Common myeloid progenitor, CD34-positive (primary cell): ENCODE measurements at regions not wholly inside any gene's neighbourhood (a gene's known extent, or its start where the extent isn't known, plus 50 kb on each side); places are given as distances from the start of the nearest gene placed in this dataset.

Source experiments
- CTCF ChIA-PET: fragments of 350-600 bp; sonication (Branson Sonifier 250); formaldehyde crosslinking; loops from one replicate; lab custom pipeline; 2021; ENCODE audit warnings: antibody characterized with exemption; lab: Charles Lee
- POLR2A ChIA-PET: fragments of 350-600 bp; sonication (Branson Sonifier 250); formaldehyde crosslinking; loops from one replicate; lab custom pipeline; 2021; ENCODE audit warnings: antibody characterized with exemption; lab: Charles Lee
- DNase-seq, 3 donors: peaks; one replicate each; pipeline versions ENCODE4 v3.0.0 to v3.0.0-alpha.2; 2013
- H3K27ac ChIP-seq, 2 experiments: 1 replicate in 1 of 2; 2 replicates in 1 of 2; pipeline ENCODE4 v1.7.0; 2013; ENCODE audit warnings: inconsistent platforms in 2 of 2, low read length in 2 of 2, mild to moderate bottlenecking in 2 of 2, low read depth in 1 of 2, moderate library complexity in 1 of 2; ENCODE audit not compliant: severe bottlenecking in 2 of 2, insufficient read depth in 1 of 2, poor library complexity in 1 of 2
- H3K27me3 ChIP-seq, 5 experiments: replicated peaks in 2 of 5; 1 replicate in 3 of 5; 2 replicates in 2 of 5; pipeline versions ENCODE4 v1.6.1 to v1.7.0; 2013; ENCODE audit warnings: low read length in 4 of 5, mild to moderate bottlenecking in 2 of 5, moderate library complexity in 2 of 5, inconsistent platforms in 1 of 5; ENCODE audit not compliant: insufficient read depth in 5 of 5, control insufficient read depth in 4 of 5
- H3K36me3 ChIP-seq, 4 experiments: 1 replicate in 2 of 4; 2 replicates in 2 of 4; pipeline versions ENCODE4 v1.6.1 to v1.7.0; 2013; ENCODE audit warnings: low read length in 3 of 4, control low read depth in 1 of 4, mild to moderate bottlenecking in 1 of 4; ENCODE audit not compliant: control insufficient read depth in 4 of 4, insufficient read depth in 4 of 4
- H3K4me1 ChIP-seq, 4 experiments: 1 replicate in 3 of 4; 2 replicates in 1 of 4; pipeline versions ENCODE4 v1.6.1 to v1.7.1; 2013; ENCODE audit warnings: low read length in 3 of 4, mild to moderate bottlenecking in 3 of 4, control low read depth in 1 of 4, inconsistent platforms in 1 of 4, moderate library complexity in 1 of 4; ENCODE audit not compliant: control insufficient read depth in 4 of 4, insufficient read depth in 4 of 4; ENCODE audit errors: control extremely low read depth in 1 of 4
- H3K4me3 ChIP-seq, 7 experiments: 1 replicate in 4 of 7; 2 replicates in 3 of 7; pipeline versions ENCODE4 v1.5.1 to v1.7.0; 2013; ENCODE audit warnings: mild to moderate bottlenecking in 7 of 7, low read length in 6 of 7, moderate library complexity in 6 of 7, inconsistent platforms in 2 of 7, low read depth in 2 of 7, control low read depth in 1 of 7; ENCODE audit not compliant: insufficient read depth in 4 of 7, control insufficient read depth in 1 of 7; ENCODE audit errors: extremely low read depth in 1 of 7
- H3K9me3 ChIP-seq, 5 experiments: 1 replicate in 4 of 5; 2 replicates in 1 of 5; pipeline versions ENCODE4 v1.6.1 to v1.7.1; 2013; ENCODE audit warnings: low read length in 4 of 5, mild to moderate bottlenecking in 2 of 5, inconsistent platforms in 1 of 5, low read depth in 1 of 5, moderate library complexity in 1 of 5; ENCODE audit not compliant: control insufficient read depth in 4 of 5, insufficient read depth in 2 of 5; ENCODE audit errors: control extremely low read depth in 1 of 5
- WGBS: methylation state at CpG from one replicate; pipeline ENCODE4 v1.1.5; 2013; ENCODE audit not compliant: insufficient coverage; 5-methylcytosine and 5-hydroxymethylcytosine counted together

- Histone ChIP-seq H3K4me1 (no peaks in the 10 kb centered on the region), H3K27ac (no peak overlapping the region), H3K27me3 (peaks cover 0 to 4% (median 0%) of the 10 kb centered on the region in 5 experiments), H3K4me3 (no peak overlapping the region), H3K9me3 (no peaks in the 10 kb centered on the region), H3K36me3 (no peaks in the 10 kb centered on the region)
- 88% methylated on average over 7 of the region's 25 CpGs for WGBS
- ChIA-PET POLR2A (no interaction called here), CTCF (no interaction called here)
- no peak for DNase-seq
Measured at GRCh38 chr11:134664447-134665187, 252.6 kb upstream of the B3GAT1 start.

DNA sequence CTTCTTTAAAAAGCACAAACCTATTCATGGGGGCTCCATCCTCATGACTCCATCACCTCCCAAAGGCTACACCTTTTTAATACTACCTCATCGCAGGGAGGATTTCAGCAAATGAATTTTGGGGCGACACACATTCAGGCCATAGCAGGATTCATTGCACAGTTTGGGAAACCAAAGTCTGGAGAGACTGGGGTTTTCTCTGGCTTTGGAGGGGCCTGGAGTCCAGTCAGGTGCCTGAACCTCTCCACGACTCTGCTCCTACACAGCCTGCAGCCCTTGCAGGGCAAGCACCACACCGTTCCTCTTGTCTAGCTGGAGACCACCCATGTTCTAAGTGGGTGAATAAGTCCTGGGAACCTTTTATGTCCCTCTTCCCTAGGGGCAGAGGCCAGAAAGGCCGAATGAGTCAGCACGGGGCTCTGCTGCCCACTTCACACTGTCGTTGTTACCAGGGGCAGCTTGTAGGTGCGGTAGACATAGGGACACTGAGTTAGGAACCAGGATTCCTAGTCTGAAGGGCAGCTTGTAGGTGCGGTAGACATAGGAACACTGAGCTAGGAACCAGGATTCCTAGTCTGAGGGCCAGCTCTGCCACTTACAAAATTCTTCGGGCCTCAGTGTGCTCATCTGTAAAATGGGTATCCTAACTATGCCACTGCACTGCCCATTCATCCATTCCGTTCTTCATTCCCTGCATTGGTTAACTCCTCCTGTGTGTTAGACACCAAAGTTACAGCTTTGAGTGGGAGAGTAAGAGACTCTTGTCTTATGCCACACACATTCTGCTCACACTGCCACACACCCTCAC is 251.7 kb upstream of the B3GAT1 start:
- H3K4me3 ChIP-seq, result no peak overlapping the region
- H3K36me3 ChIP-seq, result no peaks in the 10 kb centered on the region
- H3K27ac ChIP-seq, result no peak overlapping the region
- H3K4me1 ChIP-seq, result no peaks in the 10 kb centered on the region
- peaks cover 0 to 4% (median 0%) of the 10 kb centered on the region in 5 experiments for H3K27me3 ChIP-seq
- DNase-seq, result no peak
- ChIA-PET CTCF (no interaction called here), POLR2A (no interaction called here)
- WGBS, result 97% methylated on average over 8 of the region's 11 CpGs
- H3K9me3 ChIP-seq, result no peaks in the 10 kb centered on the region

- ChIA-PET CTCF (no interaction called here), POLR2A (no interaction called here)
- no peak for DNase-seq
- H3K4me3 ChIP-seq, result no peak overlapping the region
- no peaks in the 10 kb centered on the region for H3K4me1 ChIP-seq
- H3K36me3 ChIP-seq, result no peaks in the 10 kb centered on the region
- H3K9me3 ChIP-seq, result no peaks in the 10 kb centered on the region
- 93% methylated on average over 3 of the region's 5 CpGs for WGBS
- peaks cover 0 to 4% (median 0%) of the 10 kb centered on the region in 5 experiments for H3K27me3 ChIP-seq
- H3K27ac ChIP-seq, result no peak overlapping the region
Measured at GRCh38 chr11:134662629-134663360, 250.8 kb upstream of the B3GAT1 start.

GRCh38 chr11:134661660-134662059 is 249.6 kb upstream of the B3GAT1 start:
- no peak overlapping the region for H3K27ac ChIP-seq
- ChIA-PET CTCF (no interaction called here), POLR2A (no interaction called here)
- no peak overlapping the region for H3K4me3 ChIP-seq
- H3K4me1 ChIP-seq, result no peaks in the 10 kb centered on the region
- DNase-seq, result no peak
- no peaks in the 10 kb centered on the region for H3K36me3 ChIP-seq
- 83% methylated on average over 4 of the region's 5 CpGs for WGBS
- no peaks in the 10 kb centered on the region for H3K9me3 ChIP-seq
- peaks cover 0 to 4% (median 0%) of the 10 kb centered on the region in 5 experiments for H3K27me3 ChIP-seq

DNA sequence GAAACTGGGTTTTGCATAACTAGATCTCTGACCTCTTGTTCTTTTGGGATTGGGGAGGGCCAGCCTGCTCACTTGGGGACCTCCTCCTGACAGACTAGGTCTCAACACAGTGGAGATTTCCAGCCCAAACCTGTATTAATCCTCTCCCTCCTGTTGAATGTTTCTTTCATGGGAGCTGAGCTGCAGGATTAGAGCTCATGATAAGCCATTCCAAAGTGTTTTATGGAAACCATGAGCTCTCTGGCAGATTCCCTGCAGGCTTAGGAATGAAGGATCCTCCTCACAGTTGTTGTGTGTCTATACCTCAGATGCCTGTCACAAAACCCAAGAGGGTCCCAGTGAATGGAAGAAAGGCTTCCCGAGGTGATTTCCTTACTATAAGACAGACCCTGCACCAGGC is 248.4 kb upstream of the B3GAT1 start:
- peaks cover 0 to 7% (median 0%) of the 10 kb centered on the region in 5 experiments for H3K27me3 ChIP-seq
- H3K4me1 ChIP-seq, result no peaks in the 10 kb centered on the region
- WGBS, result 100% methylated on average over 1 of the region's 1 CpG
- ChIA-PET POLR2A (no interaction called here), CTCF (interaction anchor here (0.6 kb wide), 1 partner anchor 10 kb away, joined by 3 read pairs; no protein-coding TSS in a partner anchor)
- H3K36me3 ChIP-seq, result no peaks in the 10 kb centered on the region
- no peak overlapping the region for H3K4me3 ChIP-seq
- no peaks in the 10 kb centered on the region for H3K9me3 ChIP-seq
- no peak overlapping the region for H3K27ac ChIP-seq
- DNase-seq, result no peak

DNA sequence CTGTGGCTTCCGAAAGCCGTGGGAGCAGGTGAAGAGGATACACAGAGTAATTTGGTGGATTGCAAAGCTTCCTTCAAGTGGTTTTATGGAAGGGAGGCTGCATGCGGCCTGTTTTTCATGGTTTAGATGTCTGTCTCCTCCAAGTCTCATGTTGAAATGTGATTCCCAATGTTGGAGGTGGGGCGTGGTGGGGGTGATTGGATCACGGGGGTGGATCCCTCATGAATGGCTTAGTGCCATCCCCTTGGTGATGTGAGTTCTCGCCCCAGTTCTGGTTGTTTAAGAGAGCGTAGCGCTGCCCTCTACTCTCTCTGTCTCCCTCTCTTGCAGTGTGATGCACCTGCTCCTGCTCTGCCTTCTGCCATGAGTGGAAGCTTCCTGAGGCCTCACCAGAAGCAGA is 247.8 kb upstream of the B3GAT1 start:
- ChIA-PET CTCF (interaction anchor here (0.6 kb wide), 1 partner anchor 11 kb away, joined by 3 read pairs; no protein-coding TSS in a partner anchor), POLR2A (no interaction called here)
- Histone ChIP-seq H3K4me1 (no peaks in the 10 kb centered on the region), H3K27me3 (peaks cover 0 to 10% (median 0%) of the 10 kb centered on the region in 5 experiments), H3K4me3 (no peak overlapping the region), H3K27ac (no peak overlapping the region), H3K36me3 (no peaks in the 10 kb centered on the region), H3K9me3 (no peaks in the 10 kb centered on the region)
- 87% methylated on average over 7 of the region's 8 CpGs for WGBS
- no peak for DNase-seq
